ENCODE measurements at regions not wholly inside any gene's neighbourhood (a gene's known extent, or its start where the extent isn't known, plus 50 kb on each side); places are given as distances from the start of the nearest gene placed in this dataset.

DNA sequence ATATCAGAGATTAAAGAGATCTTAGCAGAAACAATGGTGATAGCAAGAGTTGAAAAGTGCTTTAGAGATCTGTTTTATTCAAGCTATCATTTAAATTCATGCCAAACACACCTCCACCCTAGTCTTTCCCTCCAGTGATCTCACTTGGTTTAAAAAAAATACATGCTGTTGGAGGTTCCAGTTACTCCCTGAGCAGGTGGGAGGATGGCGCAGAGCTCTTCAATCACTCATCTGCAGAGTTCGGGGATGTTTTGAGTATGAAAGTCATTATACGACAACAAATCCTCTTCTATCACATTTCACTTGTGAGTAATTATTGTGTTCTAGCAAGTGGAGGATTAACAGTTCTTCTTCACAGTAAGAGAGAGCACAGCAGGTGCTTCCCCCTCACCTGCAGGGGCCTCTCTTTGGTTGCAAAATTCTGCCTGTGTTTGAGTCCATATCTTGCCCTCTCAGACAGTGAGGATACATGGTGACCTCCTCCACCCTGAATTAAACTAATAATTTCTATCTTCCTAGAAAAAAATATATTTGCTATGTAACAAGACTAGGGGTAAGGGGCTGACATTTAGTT, 376.7 kb downstream of the LIG4 start:
- no peak for DNase-seq (ENCODE audit: low read depth)

DNA sequence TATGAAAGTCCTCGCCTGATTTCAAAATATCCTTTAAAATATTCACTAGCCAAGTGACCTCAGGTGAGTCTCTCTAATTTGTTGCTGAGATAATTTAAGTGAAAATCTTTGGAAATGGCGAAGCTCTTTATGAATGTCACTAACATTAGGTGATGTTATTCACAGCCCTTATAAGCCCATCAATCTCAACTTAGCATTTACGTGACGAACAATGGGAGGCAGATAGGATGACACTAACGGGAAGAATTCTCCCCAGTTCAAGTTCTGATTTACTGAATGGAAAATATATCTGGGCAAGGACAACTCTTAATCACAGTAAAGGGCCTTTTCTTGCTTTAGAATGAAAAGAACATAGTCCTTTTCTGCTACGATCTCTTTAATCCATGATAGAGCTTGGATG, 378.7 kb downstream of the LIG4 start:
- no peak overlapping the region for H3K4me3 ChIP-seq (ENCODE audit: low read depth, low read length)
- DNase-seq (ENCODE audit: low read depth) = no peak

More for the DNA sequence above, 376.7 kb downstream of the LIG4 start:
- H3K4me3 ChIP-seq (ENCODE audit: low read depth, low read length) = no peak overlapping the region

DNA sequence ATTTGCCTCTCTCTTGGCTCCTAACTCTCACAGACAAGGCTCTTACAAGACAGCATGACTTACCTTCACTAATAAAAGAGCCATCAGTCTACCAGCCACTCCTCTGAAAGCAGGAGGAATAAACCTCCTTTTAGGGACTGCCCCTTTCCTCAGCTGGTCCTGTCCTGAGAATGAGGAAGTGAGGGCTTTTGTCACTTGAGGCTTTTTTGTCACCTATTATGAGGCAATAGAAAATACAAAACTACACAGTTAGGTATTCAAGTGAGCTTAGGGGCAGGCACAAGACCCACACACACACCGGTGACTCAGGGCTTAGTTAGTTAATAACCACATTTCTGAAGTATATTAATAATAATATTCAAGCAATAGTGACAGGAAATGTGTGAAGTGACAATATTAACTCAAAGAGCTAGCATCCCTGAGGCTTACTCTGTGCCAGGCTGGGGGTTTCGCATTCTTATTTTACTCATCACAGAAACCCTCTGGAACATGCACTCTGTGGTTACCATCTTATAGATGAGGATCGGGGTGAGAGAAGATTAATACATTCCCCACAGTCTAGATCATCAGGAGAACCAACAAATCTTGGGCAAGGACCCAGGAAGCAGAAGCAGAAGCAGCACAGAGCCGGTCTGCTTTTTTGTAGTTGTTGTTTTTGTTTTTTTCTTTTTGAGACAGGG, 379.9 kb downstream of the LIG4 start:
- peak; percentile 35 for DNase-seq (ENCODE audit: low read depth)
- no peak overlapping the region for H3K4me3 ChIP-seq (ENCODE audit: low read depth, low read length)

DNA sequence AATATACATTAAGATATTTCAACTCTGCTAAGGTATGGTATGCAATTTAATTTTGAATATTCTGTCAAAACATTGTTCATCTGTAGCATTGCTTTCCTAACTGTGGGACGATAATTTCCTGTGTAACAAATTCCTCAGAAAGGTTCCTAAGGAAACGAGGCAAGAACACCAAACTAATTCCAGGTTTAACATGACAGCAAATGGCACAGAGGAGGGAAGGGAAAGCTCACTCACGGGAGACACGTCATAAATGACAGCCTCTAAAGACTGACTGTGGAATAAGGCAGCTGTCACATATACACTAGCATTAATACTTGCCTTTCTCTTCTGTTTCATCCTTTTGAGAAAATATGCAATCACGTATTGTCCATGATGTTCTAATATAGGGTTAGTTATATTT, 380.6 kb downstream of the LIG4 start:
- no peak for DNase-seq (ENCODE audit: low read depth)
- H3K4me3 ChIP-seq (ENCODE audit: low read depth, low read length) = no peak overlapping the region

DNA sequence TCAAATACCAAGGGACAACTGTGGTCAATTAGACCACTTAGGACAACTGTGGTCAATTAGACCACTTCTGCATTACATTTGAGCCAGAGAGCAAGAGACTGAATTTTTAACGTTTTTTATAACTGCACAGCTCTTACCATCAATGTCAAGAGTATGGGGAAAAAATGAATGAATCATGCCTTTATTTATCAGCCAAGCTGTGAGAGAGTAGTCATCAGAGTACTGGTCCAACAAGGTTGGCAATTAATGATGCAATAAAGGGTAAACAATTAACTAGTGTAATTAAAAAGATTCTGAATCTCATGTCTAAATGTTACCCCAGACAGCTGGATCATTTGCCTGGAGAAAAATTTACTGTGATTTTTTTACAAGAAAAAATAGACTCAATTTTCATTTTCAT, 381.1 kb downstream of the LIG4 start:
- no peak overlapping the region for H3K4me3 ChIP-seq (ENCODE audit: low read depth, low read length)
- DNase-seq (ENCODE audit: low read depth) = no peak

DNA sequence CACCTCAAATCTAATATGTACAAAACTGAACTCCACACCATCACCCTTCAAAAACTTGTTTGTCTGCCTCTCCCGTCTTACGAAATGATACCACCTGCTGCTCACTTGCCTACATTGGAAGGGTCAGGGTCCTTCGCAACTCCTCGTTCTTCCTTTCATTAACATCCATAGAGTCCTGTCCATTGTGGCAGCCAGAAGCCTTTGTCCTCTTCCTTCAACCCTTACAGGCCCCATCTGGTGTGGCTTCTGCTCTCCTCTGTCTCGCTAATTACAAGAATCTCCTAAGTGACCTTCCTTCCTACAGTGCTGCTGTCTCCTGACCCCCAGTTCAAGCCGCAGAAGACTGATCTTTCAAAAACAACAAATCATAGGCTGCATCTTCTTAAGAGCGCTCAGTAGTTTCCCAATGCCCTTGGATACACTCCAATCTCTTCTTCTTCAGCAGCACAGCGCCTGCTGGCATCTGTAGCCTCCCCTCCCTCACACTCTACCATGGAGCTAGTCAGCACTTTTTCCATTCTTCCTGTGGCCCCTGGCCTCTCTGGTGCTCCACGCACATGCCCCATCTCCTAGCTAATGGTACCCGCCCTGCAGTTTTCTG, 382.7 kb downstream of the LIG4 start:
- no peak for DNase-seq (ENCODE audit: low read depth)
- H3K4me3 ChIP-seq (ENCODE audit: low read depth, low read length) = no peak overlapping the region

DNA sequence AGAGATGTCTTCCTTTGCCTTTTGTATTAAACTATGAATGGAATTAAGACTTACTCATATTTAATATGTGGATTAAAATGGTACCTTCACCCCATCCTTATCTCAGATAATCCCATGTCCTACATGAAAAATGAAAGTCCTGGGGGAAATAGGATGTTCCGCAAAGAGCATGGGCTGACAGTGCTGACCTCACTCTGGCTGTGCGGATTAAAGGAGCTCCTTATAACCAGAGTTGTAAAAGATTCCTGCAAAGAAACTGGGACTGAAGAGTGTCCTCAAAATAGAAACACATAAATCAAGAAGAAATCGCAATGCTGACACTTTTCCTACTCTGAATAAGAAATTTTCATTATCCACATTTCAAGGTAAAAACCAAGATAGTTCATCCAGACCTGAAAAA, 384.5 kb downstream of the LIG4 start:
- no peak for DNase-seq (ENCODE audit: low read depth)
- H3K4me3 ChIP-seq (ENCODE audit: low read depth, low read length) = no peak overlapping the region

DNA sequence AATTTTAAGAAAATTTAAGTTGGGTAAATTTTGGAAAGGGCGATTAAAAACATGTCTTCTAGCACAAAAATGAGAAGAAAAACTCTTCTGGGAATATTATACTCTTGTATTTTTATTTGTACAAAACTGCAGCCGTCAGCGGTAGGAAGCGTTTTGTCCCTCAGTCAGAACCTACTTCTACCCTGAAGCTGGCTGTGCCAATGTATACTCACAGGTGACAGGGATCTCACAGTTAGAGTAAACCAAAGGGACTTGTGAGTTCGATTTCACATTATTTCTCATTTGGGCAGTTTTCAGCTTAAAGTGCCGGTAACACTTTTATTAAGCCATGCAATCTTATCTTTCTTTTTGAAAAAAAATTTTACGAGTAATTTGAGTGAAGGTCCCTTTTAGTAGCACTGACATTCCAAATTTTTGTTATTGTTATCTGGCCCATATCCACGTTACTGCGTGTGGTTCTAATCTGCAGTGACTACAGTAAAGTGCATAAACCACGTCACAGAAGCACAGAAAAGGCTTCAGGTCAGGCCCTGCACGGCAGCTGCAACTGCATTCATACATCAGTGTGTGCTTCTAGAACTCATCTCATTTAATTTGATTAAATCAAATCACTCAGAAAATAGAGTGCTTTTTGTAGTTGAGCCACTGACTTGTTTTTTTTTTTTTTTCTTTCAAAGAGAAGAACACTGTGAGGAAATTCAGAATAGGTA, 387.3 kb downstream of the LIG4 start:
- H3K4me3 ChIP-seq (ENCODE audit: low read depth, low read length) = no peak overlapping the region
- DNase-seq (ENCODE audit: low read depth) = no peak

DNA sequence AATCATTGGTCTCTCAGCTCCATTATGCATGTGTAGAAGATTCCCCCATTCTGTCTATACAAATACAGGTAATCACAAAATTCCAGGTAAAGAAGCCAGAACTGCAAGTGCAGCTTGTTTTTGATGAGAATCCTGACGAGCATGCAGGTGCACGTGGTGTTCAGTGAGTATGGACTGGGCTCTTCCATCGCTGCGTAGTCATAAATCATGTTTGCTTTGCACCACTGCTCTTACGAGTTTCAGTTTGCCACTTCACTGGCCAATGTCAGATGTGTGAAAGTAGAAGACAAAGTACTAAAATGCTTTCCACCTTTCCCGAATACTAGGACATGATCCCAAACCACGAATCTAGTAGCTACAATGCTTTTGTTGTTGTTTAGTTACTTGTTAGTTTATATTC, 390.7 kb downstream of the LIG4 start:
- no peak overlapping the region for H3K4me3 ChIP-seq (ENCODE audit: low read depth, low read length)
- no peak for DNase-seq (ENCODE audit: low read depth)

DNA sequence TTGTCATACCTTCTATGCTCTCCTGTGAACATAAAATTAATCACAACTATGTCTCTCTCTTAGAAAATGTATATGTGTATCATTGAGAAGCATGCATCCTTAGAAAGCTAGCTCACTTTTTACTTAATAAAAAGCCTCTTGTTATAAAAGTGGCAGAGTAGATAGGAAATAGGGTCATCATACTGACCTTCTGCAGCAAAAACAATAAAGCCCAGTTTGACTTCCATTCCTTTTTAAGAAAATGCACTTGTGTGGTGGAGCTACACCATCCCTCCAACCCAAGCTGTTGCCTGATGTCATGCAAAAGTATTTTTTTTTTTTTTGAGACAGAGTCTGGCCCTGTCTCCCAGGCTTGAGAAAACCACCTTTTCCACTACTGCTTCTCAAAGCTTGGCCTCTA, 393.3 kb downstream of the LIG4 start:
- DNase-seq (ENCODE audit: low read depth) = no peak
- no peak overlapping the region for H3K4me3 ChIP-seq (ENCODE audit: low read depth, low read length)

DNA sequence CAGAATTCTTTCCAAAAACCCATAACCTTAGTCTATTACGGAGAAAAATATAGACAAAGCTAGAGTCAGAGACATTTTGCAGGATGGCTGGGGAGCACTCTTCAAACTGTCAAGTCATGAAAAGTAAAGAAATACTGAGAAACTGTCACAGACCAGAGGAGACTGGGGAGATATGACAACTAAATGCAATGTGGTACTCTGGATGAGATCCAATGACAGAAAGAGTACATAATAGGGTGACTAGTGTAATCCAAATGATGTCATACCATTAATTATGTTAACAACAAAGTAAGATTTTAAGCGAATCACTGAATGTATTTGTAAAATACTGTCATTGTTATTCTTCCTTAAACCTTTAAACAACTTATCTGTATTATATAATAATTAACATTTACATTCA, 393.8 kb downstream of the LIG4 start:
- no peak overlapping the region for H3K4me3 ChIP-seq (ENCODE audit: low read depth, low read length)
- DNase-seq (ENCODE audit: low read depth) = no peak

DNA sequence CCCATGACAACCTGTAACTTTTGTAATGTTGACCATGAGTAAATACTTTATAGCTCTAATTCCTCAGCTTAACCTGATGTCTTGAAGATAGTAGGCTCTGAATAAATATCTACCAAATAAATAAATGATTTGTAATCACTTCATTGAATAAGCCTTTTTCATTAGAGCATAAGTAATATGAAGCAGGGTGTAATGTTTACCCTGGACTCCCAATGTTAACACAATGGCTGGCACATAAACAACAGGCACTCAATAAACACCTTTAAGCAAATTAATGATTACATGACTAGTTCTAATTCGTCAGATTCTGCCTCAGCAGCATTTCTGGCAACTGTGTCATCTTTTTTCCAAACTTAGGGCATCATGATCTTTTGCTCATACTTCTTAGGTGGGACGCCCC, 396.3 kb downstream of the LIG4 start:
- H3K4me3 ChIP-seq (ENCODE audit: low read depth, low read length) = no peak overlapping the region
- DNase-seq (ENCODE audit: low read depth) = no peak

DNA sequence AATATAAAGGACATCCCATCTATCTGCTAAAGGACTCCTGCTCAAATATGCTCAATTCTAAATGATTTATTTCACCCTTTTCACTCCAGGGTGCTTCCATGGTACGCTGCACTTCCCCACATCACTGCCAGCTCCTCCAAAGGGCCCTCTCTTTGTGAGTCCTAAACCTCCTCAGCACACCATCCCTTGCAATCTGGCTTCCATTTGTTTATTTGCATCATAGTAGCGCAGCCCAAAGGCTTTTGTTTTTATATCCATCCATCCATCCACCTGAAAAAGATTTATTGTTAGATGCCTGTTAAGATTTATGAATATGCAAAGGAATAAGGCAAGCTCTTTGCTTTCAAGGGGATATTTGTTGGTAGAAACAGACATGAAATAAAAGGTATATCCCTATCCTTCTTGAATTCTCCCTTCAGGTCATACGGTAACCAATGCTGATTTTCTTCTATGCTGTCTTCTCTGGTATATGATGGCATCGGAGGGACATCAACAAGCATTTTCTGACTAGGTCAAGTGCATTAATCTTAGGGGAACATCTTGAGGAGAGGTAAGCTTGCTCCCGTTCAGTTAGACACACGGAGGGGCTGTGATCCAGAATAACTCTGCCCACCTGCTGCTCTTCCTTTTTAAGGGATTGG, 397.6 kb downstream of the LIG4 start:
- DNase-seq (ENCODE audit: low read depth) = no peak
- H3K4me3 ChIP-seq (ENCODE audit: low read depth, low read length) = no peak overlapping the region

DNA sequence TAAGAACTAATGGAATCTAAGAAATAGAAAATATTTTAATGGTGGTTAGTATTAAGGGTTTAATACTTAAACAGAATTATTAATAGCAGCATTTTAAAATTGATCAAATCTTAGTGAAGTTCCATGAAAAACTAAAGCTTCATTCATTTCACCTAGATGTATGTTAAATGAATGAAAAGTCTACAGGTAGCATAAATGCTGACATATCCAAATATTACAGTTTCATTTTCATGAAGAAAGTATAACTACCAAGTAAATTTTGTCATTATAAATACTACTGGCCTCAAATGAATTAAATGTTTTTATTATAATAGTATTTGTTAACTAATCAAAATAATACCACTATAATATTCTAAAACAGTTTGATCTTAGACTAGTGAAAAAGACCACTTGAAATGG, 403.3 kb downstream of the LIG4 start:
- no peak overlapping the region for H3K4me3 ChIP-seq (ENCODE audit: low read depth, low read length)
- DNase-seq (ENCODE audit: low read depth) = no peak

DNA sequence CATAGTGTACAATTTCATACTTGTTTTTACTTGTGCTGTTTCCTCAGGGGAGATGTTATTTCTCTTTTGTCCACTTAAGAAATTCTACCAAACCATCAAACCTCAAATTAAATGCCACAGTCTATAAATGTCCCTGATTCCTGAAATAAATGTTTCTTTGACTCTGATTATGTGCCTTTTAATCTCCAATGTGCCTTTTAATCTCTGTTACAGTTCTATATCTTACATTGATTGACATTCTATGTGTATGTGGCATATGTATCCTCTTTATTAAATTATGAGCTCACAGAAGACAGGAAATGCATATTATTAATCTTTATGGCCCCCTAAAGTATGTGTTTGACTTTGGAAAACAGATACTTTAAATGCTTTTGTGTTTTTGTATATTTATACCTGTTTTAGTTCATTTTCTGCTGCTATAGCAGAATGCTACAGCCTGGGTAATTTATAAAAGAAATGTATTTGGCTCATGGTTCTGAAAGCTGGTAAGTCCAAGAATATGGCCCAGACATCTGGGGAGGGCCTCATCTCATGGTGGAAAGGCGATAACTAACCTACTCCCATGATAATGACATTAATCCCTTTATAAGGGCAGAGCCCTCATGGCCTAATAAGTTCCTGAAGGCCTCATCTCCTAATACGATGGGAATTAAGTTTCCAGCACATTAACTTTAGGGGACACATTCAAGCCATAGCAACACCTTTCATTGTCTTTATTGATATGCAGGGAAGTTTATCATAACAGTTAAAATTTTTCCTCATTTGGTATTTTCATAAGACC, 403.9 kb downstream of the LIG4 start:
- no peak overlapping the region for H3K4me3 ChIP-seq (ENCODE audit: low read depth, low read length)
- no peak for DNase-seq (ENCODE audit: low read depth)

DNA sequence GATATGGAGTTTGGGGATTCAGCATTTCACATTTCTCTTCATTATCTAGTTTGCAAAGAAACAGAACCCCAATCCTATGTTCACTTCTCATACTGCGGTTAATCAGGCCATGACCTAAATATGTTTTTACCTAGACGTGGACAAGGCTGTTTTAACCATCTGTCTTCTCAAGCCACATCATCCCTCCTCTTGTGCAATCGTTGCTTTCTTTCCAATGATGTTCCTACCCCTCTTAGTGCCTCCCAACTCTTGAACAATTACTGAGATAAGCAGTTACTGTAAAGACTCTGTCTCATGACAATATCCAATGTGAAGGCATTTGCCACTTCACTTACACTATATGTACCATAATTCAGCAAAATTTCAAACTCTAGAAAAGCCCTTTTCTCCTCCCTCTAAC, 406.2 kb downstream of the LIG4 start:
- no peak for DNase-seq (ENCODE audit: low read depth)
- H3K4me3 ChIP-seq (ENCODE audit: low read depth, low read length) = no peak overlapping the region

DNA sequence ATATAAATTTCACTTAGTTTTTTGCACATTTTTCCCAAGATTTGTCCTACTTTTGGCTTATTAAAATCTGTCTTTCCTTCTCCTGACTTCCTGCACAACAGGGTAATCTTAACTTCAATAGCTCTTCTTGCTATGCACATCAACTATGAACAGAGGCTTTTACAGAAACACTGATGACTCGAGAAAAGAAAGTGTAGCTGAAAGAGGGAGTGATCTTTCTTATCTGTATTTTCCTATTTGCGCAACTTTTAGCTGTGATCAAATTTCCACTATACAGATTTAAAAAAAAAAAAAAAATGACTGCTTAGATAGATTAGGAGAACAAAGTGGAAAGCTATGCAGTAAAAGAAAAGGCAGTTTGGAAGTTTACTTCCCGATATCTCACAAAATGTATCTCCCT, 406.9 kb downstream of the LIG4 start:
- no peak overlapping the region for H3K4me3 ChIP-seq (ENCODE audit: low read depth, low read length)
- DNase-seq (ENCODE audit: low read depth) = no peak

DNA sequence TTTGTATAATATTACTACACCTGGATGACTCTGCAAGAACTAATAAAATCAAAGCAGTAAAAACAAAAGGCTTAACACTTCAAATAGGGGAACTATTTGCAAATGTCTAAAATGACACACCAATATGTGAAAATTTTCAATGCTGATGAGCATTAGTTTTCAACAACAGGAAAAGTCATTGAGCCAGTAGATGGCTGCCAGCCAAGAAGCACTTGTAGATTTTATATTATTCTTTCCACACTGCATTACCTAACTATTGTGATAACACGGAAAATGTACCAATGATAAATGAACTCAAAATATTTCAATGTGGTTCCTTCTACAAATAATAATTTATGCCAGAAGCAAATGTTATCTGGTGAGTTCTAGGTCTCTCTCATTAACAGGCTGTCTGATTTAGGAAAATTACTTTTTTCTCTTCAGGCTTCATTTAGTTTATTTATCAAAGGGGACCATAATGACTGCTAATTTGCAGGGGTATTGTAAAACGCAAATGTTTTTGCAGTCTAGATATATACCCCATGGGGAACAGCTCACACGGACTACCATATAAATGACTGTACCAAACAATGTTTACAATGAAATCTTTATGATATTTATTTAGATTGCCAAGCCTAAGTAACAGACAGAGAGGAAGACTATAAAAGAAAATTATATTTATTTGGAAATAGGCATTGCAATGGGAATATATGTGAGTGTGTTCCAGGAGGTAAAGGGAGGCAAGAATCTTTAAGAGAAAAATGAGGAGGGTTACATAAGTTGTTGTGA, 407.8 kb downstream of the LIG4 start:
- no peak overlapping the region for H3K4me3 ChIP-seq (ENCODE audit: low read depth, low read length)
- DNase-seq (ENCODE audit: low read depth) = no peak

DNA sequence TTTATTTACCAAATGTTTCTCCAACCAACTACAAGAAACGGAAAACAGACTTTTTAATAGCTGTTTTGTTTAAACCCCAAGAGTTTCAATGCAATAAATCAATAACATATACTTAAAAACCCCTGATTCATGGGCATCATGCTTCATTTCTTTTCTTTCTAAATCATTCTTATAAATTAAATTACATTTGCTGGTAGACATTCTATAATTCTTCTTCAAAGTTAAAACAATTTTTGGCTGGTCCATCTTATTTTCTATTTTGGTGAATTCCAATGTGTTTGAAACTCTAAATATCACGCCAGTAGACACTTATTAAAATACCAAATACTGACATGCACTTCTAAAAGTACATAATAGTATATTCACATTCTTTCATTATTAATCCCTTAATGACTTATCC, 408.6 kb downstream of the LIG4 start:
- DNase-seq (ENCODE audit: low read depth) = no peak
- no peak overlapping the region for H3K4me3 ChIP-seq (ENCODE audit: low read depth, low read length)
